B cell (primary cell): ENCODE measurements at regions not wholly inside any gene's neighbourhood (a gene's known extent, or its start where the extent isn't known, plus 50 kb on each side); places are given as distances from the start of the nearest gene placed in this dataset.

ENCODE experiments used
- ATAC-seq: fragments of 200-7000 bp; cut with Tn5 transposase; one replicate; pipeline ENCODE4 v1.10.0; 2021; ENCODE audit warnings: low read depth, mild to moderate bottlenecking, moderate number of reproducible peaks, moderate library complexity
- CTCF ChIA-PET: fragments of 350-600 bp; sonication (Branson Sonifier 250); formaldehyde crosslinking; loops from one replicate; lab custom pipeline; 2021; ENCODE audit warnings: antibody characterized with exemption, inconsistent platforms; lab: Charles Lee
- POLR2A ChIA-PET: fragments of 350-600 bp; sonication (Branson Sonifier 250); formaldehyde crosslinking; loops from one replicate; lab custom pipeline; 2021; ENCODE audit warnings: antibody characterized with exemption; lab: Charles Lee
- DNase-seq: peaks from one replicate; pipeline ENCODE4 v3.0.0; 2013
- H2AFZ ChIP-seq: 2 replicates; pipeline ENCODE4 v1.6.1; 2012; ENCODE audit warnings: mild to moderate bottlenecking, low read depth, low read length; ENCODE audit not compliant: insufficient read depth, poor library complexity, severe bottlenecking
- H3K27ac ChIP-seq, 2 donors: 1 replicate in 1 of 2; 2 replicates in 1 of 2; pipeline ENCODE4 v1.5.1; 2012 to 2013; ENCODE audit warnings: low read length in 2 of 2, mild to moderate bottlenecking in 2 of 2, moderate library complexity in 1 of 2
- H3K27me3 ChIP-seq, 4 experiments: fragments of 200-600 bp in 1 of 4; sonication (generic) in 1 of 4; replicated peaks in 1 of 4; 1 replicate in 2 of 4; 2 replicates in 2 of 4; pipeline versions ENCODE4 v1.6.1 to v1.7.0; 2013 to 2016; ENCODE audit warnings: low read length in 3 of 4, mild to moderate bottlenecking in 2 of 4, mixed read lengths in 1 of 4, moderate library complexity in 1 of 4; ENCODE audit not compliant: insufficient read depth in 4 of 4, control insufficient read depth in 3 of 4; ENCODE audit errors: control extremely low read depth in 1 of 4
- H3K36me3 ChIP-seq, 2 experiments: replicated peaks in 1 of 2; 1 replicate in 1 of 2; 2 replicates in 1 of 2; pipeline versions ENCODE4 v1.6.1 to v1.7.1; 2013; ENCODE audit warnings: low read length in 1 of 2; ENCODE audit not compliant: insufficient read depth in 2 of 2, control insufficient read depth in 1 of 2; ENCODE audit errors: control extremely low read depth in 1 of 2, extremely low read depth in 1 of 2
- H3K4me1 ChIP-seq, 2 donors: fragments of 200-600 bp in 1 of 2; sonication (generic) in 1 of 2; 1 replicate in 1 of 2; 2 replicates in 1 of 2; pipeline versions ENCODE4 v1.5.1 to v1.6.1; 2013 to 2017; ENCODE audit warnings: low read length in 2 of 2; ENCODE audit not compliant: control insufficient read depth in 2 of 2, insufficient read depth in 2 of 2
- H3K4me2 ChIP-seq: replicated peaks from 2 replicates; pipeline ENCODE3; 2012; ENCODE audit warnings: mild to moderate bottlenecking, low read depth, low read length; ENCODE audit not compliant: poor library complexity, severe bottlenecking
- H3K4me3 ChIP-seq, 5 experiments: fragments of 200-600 bp in 1 of 5; sonication (generic) in 1 of 5; 1 replicate in 3 of 5; 2 replicates in 2 of 5; pipeline versions ENCODE4 v1.5.1 to v1.7.0; 2011 to 2016; ENCODE audit warnings: low read length in 4 of 5, mild to moderate bottlenecking in 4 of 5, low read depth in 2 of 5, control low read depth in 1 of 5, moderate library complexity in 1 of 5; ENCODE audit not compliant: insufficient read depth in 1 of 5; ENCODE audit errors: control extremely low read depth in 1 of 5, extremely low read depth in 1 of 5
- H3K79me2 ChIP-seq: fragments of 200-600 bp; sonication (generic); one replicate; pipeline ENCODE4 v1.6.0; 2016; ENCODE audit warnings: low read length; ENCODE audit not compliant: control insufficient read depth, insufficient read depth
- H3K9ac ChIP-seq: fragments of 200-600 bp; sonication (generic); 2 replicates; pipeline ENCODE4 v1.6.1; 2017; ENCODE audit warnings: mild to moderate bottlenecking, low read length, moderate library complexity
- H3K9me3 ChIP-seq, 3 donors: one replicate each; pipeline versions ENCODE4 v1.6.1 to v1.7.1; 2013; ENCODE audit warnings: low read length in 2 of 3; ENCODE audit not compliant: control insufficient read depth in 2 of 3, insufficient read depth in 1 of 3; ENCODE audit errors: control extremely low read depth in 1 of 3
- H4K20me1 ChIP-seq: 2 replicates; pipeline ENCODE4 v1.6.0; 2012; ENCODE audit warnings: mild to moderate bottlenecking, low read length; ENCODE audit not compliant: insufficient read depth, control insufficient read depth, poor library complexity, severe bottlenecking
- H3K27ac Mint-ChIP-seq: one replicate; pipeline ENCODE4 v1.8.0; 2021; ENCODE audit warnings: mixed read lengths
- H3K27me3 Mint-ChIP-seq: one replicate; pipeline ENCODE4 v1.8.0; 2021; ENCODE audit warnings: mixed read lengths
- H3K4me1 Mint-ChIP-seq: one replicate; pipeline ENCODE4 v1.8.0; 2021; ENCODE audit warnings: mixed read lengths
- H3K4me3 Mint-ChIP-seq: one replicate; pipeline ENCODE4 v1.8.0; 2021; ENCODE audit warnings: mixed read lengths
- H3K9me3 Mint-ChIP-seq: one replicate; pipeline ENCODE4 v1.8.0; 2022; ENCODE audit warnings: mixed read lengths; ENCODE audit not compliant: insufficient read depth
- EZH2 ChIP-seq: IDR thresholded peaks from 2 replicates; pipeline ENCODE4 v1.6.1; 2012; ENCODE audit warnings: borderline replicate concordance, low read depth, mild to moderate bottlenecking, moderate library complexity, low read length; ENCODE audit not compliant: insufficient read depth, poor library complexity, severe bottlenecking
- WGBS: methylation state at CpG from one replicate; pipeline ENCODE4 v1.1.5; 2013; ENCODE audit warnings: missing lambda C conversion rate; ENCODE audit not compliant: insufficient coverage; 5-methylcytosine and 5-hydroxymethylcytosine counted together
- intact Hi-C: fragments of 100-400 bp; cut with micrococcal nuclease; formaldehyde crosslinking; loops from one replicate; pipeline ENCODE4 v1.10.0; 2022
- TF ChIP-seq, protein P1 (sequence below): fragments of 200-600 bp; IDR thresholded peaks from one replicate; pipeline ENCODE4 v1.8.0; 2022; ENCODE audit warnings: antibody characterized with exemption, mild to moderate bottlenecking

DNA sequence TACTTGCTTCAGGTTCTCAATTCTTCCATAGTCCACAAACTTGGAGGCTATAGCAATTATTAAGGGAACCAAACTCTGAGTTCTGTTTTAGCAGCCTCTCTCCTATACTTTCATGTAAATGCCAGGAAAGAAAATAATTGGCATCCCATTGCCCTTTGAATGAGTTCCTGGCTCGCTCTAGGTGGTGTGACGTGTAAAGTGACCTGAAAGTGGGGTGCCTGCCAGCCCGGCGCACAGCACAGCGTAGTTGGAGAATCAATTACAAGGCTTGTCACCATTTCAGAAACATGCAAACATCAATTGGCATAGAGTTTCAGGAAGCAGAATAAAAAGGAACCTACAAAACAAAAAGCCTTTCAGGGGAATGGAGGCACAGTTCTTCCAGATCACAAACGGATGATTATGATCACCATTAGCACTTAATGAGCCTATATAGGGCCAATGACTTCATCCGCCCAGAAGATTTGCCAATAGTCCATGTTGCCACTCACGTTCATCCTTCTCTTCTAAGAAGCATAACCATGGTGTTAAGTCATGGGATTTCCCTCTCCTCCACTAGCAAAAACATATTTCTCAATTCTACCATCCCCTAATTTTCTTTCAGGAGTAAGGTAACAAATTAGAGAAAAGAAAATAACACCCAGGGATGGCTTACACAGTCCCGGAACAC lies 354.6 kb upstream of the ADGRL2 start:
- TF ChIP-seq, protein P1, sequence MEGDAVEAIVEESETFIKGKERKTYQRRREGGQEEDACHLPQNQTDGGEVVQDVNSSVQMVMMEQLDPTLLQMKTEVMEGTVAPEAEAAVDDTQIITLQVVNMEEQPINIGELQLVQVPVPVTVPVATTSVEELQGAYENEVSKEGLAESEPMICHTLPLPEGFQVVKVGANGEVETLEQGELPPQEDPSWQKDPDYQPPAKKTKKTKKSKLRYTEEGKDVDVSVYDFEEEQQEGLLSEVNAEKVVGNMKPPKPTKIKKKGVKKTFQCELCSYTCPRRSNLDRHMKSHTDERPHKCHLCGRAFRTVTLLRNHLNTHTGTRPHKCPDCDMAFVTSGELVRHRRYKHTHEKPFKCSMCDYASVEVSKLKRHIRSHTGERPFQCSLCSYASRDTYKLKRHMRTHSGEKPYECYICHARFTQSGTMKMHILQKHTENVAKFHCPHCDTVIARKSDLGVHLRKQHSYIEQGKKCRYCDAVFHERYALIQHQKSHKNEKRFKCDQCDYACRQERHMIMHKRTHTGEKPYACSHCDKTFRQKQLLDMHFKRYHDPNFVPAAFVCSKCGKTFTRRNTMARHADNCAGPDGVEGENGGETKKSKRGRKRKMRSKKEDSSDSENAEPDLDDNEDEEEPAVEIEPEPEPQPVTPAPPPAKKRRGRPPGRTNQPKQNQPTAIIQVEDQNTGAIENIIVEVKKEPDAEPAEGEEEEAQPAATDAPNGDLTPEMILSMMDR = no peak
- TF ChIP-seq EZH2 = no peak
- no peak overlapping the region for H3K4me3 Mint-ChIP-seq
- H3K4me1 ChIP-seq = no peaks in the 10 kb centered on the region
- H3K79me2 ChIP-seq = no peaks in the 10 kb centered on the region
- intact Hi-C loops = no loop called here
- ChIA-PET POLR2A (no interaction called here), CTCF (no interaction called here)
- no peak overlapping the region for H3K27ac Mint-ChIP-seq
- ATAC-seq = no peak
- no peak overlapping the region for H3K9ac ChIP-seq
- H2AFZ ChIP-seq = no peak overlapping the region
- DNase-seq = no peak
- H3K27me3 Mint-ChIP-seq = no peaks in the 10 kb centered on the region
- no peaks in the 10 kb centered on the region for H3K36me3 ChIP-seq
- no peaks in the 10 kb centered on the region for H3K4me1 Mint-ChIP-seq
- no peaks in the 10 kb centered on the region for H3K27me3 ChIP-seq
- H3K4me3 ChIP-seq = no peak overlapping the region
- no peak overlapping the region for H3K4me2 ChIP-seq
- WGBS = 90% methylated on average over 2 of the region's 9 CpGs
- H3K27ac ChIP-seq = no peak overlapping the region
- H3K9me3 Mint-ChIP-seq = no peaks in the 10 kb centered on the region
- no peaks in the 10 kb centered on the region for H3K9me3 ChIP-seq
- no peaks in the 10 kb centered on the region for H4K20me1 ChIP-seq

DNA sequence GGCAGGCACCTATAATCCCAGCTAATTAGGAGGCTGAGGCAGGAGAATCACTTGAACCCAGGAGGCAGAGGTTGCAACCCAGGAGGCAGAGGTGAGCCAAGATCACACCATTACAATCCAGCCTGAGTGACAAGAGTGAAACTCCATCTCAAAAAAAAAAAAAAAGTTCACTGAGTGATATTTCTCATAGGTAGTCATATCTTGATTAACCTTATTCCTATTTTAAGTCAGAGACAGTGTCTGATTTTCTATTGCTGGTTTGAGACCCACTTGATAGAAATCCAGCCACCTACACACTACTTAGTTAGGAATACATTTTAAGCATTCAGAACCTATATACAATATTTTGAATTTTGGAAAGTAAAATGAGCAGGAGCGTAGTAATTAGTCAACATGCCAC lies 357.4 kb upstream of the ADGRL2 start:
- H3K36me3 ChIP-seq = no peaks in the 10 kb centered on the region
- TF ChIP-seq, protein P1 = no peak
- no peak for TF ChIP-seq EZH2
- Mint-ChIP-seq H3K27ac (no peak overlapping the region), H3K4me1 (no peaks in the 10 kb centered on the region), H3K27me3 (no peaks in the 10 kb centered on the region), H3K9me3 (no peaks in the 10 kb centered on the region), H3K4me3 (no peak overlapping the region)
- no peak overlapping the region for H2AFZ ChIP-seq
- no peak overlapping the region for H3K4me3 ChIP-seq
- CTCF ChIA-PET = no interaction called here
- H3K4me1 ChIP-seq = no peaks in the 10 kb centered on the region
- no peak for ATAC-seq
- DNase-seq = no peak
- WGBS = no CpG with 5 or more reads among the region's 1 CpG
- no peak overlapping the region for H3K27ac ChIP-seq
- no peaks in the 10 kb centered on the region for H3K79me2 ChIP-seq
- peaks cover 0 to 4% (median 0%) of the 10 kb centered on the region in 3 donors for H3K9me3 ChIP-seq
- H4K20me1 ChIP-seq = no peaks in the 10 kb centered on the region
- no peaks in the 10 kb centered on the region for H3K27me3 ChIP-seq
- no peak overlapping the region for H3K9ac ChIP-seq
- intact Hi-C loops = no loop called here
- POLR2A ChIA-PET = no interaction called here
- H3K4me2 ChIP-seq = no peak overlapping the region
